ENCODE measurements at regions not wholly inside any gene's neighbourhood (a gene's known extent, or its start where the extent isn't known, plus 50 kb on each side); places are given as distances from the start of the nearest gene placed in this dataset.
A peak's percentile ranks its signal among the peaks of the same experiment; 100 is the strongest.

GRCh38 chr6:26309731-26310142, 55.3 kb upstream of the BTN3A2 start:
- DNase-seq (ENCODE audit: low read depth): no peak
- H3K4me3 ChIP-seq (ENCODE audit: low read depth, low read length): no peak overlapping the region
- TF ChIP-seq CTCF (conservative IDR thresholded peaks at IDR 0.05; ENCODE audit: low read depth, low read length): no peak

- peak overlapping the region; percentile 56 for H3K4me3 ChIP-seq (ENCODE audit: low read depth, low read length)
- no peak for TF ChIP-seq CTCF (conservative IDR thresholded peaks at IDR 0.05; ENCODE audit: low read depth, low read length)
These were observed 54.0 kb upstream of the BTN3A2 start for GRCh38 chr6:26311012-26311384.

GRCh38 chr6:26311385-26312095, 53.5 kb upstream of the BTN3A2 start:
- peak overlapping the region; percentile 56 for H3K4me3 ChIP-seq (ENCODE audit: low read depth, low read length)
- no peak for TF ChIP-seq CTCF (conservative IDR thresholded peaks at IDR 0.05; ENCODE audit: low read depth, low read length)
- DNase-seq (ENCODE audit: low read depth): no peak

More at GRCh38 chr6:26311012-26311384, 54.0 kb upstream of the BTN3A2 start:
- DNase-seq (ENCODE audit: low read depth): no peak

GRCh38 chr6:26312096-26312463, 52.9 kb upstream of the BTN3A2 start:
- DNase-seq (ENCODE audit: low read depth): no peak
- peak overlapping the region; percentile 56 for H3K4me3 ChIP-seq (ENCODE audit: low read depth, low read length)
- no peak for TF ChIP-seq CTCF (conservative IDR thresholded peaks at IDR 0.05; ENCODE audit: low read depth, low read length)

GRCh38 chr6:26312501-26313397, 52.2 kb upstream of the BTN3A2 start:
- peak overlapping the region; percentile 56 for H3K4me3 ChIP-seq (ENCODE audit: low read depth, low read length)
- no peak for TF ChIP-seq CTCF (conservative IDR thresholded peaks at IDR 0.05; ENCODE audit: low read depth, low read length)
- DNase-seq (ENCODE audit: low read depth): no peak
